ENCODE measurements at regions not wholly inside any gene's neighbourhood (a gene's known extent, or its start where the extent isn't known, plus 50 kb on each side); places are given as distances from the start of the nearest gene placed in this dataset.

DNA sequence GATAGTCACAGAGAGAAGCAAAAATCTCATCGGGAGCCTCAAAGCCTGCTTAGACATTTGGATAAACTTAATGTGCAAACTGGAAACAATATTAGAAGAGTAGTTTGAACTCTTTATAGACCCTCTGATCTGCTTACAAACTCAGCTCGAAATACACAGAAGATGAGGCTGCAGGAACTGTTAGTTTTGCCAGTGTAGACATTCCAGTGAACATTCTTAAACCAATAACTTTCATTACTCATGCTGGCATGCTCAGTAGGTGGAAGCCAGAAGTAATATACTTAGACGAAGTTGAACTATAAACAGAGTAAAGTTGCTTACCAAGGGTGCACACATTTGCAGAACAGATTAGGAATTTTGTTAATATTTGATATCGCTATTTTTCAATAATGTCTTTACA lies 303.5 kb downstream of the ANKRD50 start:
- Mint-ChIP-seq H3K4me3 (no peak overlapping the region), H3K27ac (no peak overlapping the region), H3K27me3 (ENCODE audit: low read depth) (no peaks in the 10 kb centered on the region), H3K4me1 (no peaks in the 10 kb centered on the region), H3K9me3 (peaks cover 9% of the 10 kb centered on the region), H3K36me3 (0 out of 2 replicates have a peak, but pooled peaks cover 5% of the 10 kb centered on the region)
- ChIA-PET CTCF (no interaction called here), POLR2A (no interaction called here)
- TF ChIP-seq TCF7 (CRISPR knock-in tag; IDR thresholded peaks at IDR 0.05; ENCODE audit: low read depth) (no peak), USF2 (CRISPR knock-in tag; IDR thresholded peaks at IDR 0.05) (no peak), ELF4 (CRISPR knock-in tag; IDR thresholded peaks at IDR 0.05; ENCODE audit: low read depth) (no peak), CREB1 (CRISPR knock-in tag; IDR thresholded peaks at IDR 0.05) (no peak), NFYB (CRISPR knock-in tag; conservative IDR thresholded peaks at IDR 0.05; ENCODE audit: low read depth) (no peak), ATF1 (CRISPR knock-in tag; IDR thresholded peaks at IDR 0.05) (no peak), ETV6 (CRISPR knock-in tag; IDR thresholded peaks at IDR 0.05) (no peak), ESRRA (CRISPR knock-in tag; IDR thresholded peaks at IDR 0.05; ENCODE audit: borderline replicate concordance) (no peak)
- TF ChIP-seq, protein P1, sequence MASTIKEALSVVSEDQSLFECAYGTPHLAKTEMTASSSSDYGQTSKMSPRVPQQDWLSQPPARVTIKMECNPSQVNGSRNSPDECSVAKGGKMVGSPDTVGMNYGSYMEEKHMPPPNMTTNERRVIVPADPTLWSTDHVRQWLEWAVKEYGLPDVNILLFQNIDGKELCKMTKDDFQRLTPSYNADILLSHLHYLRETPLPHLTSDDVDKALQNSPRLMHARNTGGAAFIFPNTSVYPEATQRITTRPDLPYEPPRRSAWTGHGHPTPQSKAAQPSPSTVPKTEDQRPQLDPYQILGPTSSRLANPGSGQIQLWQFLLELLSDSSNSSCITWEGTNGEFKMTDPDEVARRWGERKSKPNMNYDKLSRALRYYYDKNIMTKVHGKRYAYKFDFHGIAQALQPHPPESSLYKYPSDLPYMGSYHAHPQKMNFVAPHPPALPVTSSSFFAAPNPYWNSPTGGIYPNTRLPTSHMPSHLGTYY (CRISPR knock-in tag; IDR thresholded peaks at IDR 0.05), result no peak
- TF ChIP-seq, protein P2, sequence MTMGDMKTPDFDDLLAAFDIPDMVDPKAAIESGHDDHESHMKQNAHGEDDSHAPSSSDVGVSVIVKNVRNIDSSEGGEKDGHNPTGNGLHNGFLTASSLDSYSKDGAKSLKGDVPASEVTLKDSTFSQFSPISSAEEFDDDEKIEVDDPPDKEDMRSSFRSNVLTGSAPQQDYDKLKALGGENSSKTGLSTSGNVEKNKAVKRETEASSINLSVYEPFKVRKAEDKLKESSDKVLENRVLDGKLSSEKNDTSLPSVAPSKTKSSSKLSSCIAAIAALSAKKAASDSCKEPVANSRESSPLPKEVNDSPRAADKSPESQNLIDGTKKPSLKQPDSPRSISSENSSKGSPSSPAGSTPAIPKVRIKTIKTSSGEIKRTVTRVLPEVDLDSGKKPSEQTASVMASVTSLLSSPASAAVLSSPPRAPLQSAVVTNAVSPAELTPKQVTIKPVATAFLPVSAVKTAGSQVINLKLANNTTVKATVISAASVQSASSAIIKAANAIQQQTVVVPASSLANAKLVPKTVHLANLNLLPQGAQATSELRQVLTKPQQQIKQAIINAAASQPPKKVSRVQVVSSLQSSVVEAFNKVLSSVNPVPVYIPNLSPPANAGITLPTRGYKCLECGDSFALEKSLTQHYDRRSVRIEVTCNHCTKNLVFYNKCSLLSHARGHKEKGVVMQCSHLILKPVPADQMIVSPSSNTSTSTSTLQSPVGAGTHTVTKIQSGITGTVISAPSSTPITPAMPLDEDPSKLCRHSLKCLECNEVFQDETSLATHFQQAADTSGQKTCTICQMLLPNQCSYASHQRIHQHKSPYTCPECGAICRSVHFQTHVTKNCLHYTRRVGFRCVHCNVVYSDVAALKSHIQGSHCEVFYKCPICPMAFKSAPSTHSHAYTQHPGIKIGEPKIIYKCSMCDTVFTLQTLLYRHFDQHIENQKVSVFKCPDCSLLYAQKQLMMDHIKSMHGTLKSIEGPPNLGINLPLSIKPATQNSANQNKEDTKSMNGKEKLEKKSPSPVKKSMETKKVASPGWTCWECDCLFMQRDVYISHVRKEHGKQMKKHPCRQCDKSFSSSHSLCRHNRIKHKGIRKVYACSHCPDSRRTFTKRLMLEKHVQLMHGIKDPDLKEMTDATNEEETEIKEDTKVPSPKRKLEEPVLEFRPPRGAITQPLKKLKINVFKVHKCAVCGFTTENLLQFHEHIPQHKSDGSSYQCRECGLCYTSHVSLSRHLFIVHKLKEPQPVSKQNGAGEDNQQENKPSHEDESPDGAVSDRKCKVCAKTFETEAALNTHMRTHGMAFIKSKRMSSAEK (CRISPR knock-in tag; IDR thresholded peaks at IDR 0.05; ENCODE audit: borderline replicate concordance), result no peak
- TF ChIP-seq, protein P3, sequence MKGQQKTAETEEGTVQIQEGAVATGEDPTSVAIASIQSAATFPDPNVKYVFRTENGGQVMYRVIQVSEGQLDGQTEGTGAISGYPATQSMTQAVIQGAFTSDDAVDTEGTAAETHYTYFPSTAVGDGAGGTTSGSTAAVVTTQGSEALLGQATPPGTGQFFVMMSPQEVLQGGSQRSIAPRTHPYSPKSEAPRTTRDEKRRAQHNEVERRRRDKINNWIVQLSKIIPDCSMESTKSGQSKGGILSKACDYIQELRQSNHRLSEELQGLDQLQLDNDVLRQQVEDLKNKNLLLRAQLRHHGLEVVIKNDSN (CRISPR knock-in tag; IDR thresholded peaks at IDR 0.05), result no peak
- TF ChIP-seq, protein P4, sequence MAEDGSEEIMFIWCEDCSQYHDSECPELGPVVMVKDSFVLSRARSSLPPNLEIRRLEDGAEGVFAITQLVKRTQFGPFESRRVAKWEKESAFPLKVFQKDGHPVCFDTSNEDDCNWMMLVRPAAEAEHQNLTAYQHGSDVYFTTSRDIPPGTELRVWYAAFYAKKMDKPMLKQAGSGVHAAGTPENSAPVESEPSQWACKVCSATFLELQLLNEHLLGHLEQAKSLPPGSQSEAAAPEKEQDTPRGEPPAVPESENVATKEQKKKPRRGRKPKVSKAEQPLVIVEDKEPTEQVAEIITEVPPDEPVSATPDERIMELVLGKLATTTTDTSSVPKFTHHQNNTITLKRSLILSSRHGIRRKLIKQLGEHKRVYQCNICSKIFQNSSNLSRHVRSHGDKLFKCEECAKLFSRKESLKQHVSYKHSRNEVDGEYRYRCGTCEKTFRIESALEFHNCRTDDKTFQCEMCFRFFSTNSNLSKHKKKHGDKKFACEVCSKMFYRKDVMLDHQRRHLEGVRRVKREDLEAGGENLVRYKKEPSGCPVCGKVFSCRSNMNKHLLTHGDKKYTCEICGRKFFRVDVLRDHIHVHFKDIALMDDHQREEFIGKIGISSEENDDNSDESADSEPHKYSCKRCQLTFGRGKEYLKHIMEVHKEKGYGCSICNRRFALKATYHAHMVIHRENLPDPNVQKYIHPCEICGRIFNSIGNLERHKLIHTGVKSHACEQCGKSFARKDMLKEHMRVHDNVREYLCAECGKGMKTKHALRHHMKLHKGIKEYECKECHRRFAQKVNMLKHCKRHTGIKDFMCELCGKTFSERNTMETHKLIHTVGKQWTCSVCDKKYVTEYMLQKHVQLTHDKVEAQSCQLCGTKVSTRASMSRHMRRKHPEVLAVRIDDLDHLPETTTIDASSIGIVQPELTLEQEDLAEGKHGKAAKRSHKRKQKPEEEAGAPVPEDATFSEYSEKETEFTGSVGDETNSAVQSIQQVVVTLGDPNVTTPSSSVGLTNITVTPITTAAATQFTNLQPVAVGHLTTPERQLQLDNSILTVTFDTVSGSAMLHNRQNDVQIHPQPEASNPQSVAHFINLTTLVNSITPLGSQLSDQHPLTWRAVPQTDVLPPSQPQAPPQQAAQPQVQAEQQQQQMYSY (CRISPR knock-in tag; IDR thresholded peaks at IDR 0.05), result no peak
- TF ChIP-seq, protein P5, sequence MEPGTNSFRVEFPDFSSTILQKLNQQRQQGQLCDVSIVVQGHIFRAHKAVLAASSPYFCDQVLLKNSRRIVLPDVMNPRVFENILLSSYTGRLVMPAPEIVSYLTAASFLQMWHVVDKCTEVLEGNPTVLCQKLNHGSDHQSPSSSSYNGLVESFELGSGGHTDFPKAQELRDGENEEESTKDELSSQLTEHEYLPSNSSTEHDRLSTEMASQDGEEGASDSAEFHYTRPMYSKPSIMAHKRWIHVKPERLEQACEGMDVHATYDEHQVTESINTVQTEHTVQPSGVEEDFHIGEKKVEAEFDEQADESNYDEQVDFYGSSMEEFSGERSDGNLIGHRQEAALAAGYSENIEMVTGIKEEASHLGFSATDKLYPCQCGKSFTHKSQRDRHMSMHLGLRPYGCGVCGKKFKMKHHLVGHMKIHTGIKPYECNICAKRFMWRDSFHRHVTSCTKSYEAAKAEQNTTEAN (CRISPR knock-in tag; IDR thresholded peaks at IDR 0.05), result no peak
- ATAC-seq, result no peak
- no peak for DNase-seq (ENCODE audit: low spot score)

All from WTC11 (cell line).